Right lobe of liver (tissue), 6 donors: ENCODE measurements at regions not wholly inside any gene's neighbourhood (a gene's known extent, or its start where the extent isn't known, plus 50 kb on each side); places are given as distances from the start of the nearest gene placed in this dataset.

Experiments
- ATAC-seq, 4 donors: fragments of 200-7000 bp; cut with Tn5 transposase; one replicate each; pipeline ENCODE4 v1.9.1; 2020; ENCODE audit warnings: mild to moderate bottlenecking in 4 of 4, moderate library complexity in 4 of 4
- DNase-seq, 3 donors: peaks; one replicate each; pipeline ENCODE4 v3.0.0-alpha.2; 2020
- H3K27ac ChIP-seq, 3 donors: fragments of 200-600 bp; one replicate each; pipeline ENCODE4 v1.8.0; 2022
- H3K27me3 ChIP-seq, 2 donors: fragments of 200-600 bp; one replicate each; pipeline ENCODE4 v1.8.0; 2022
- H3K36me3 ChIP-seq, 4 donors: fragments of 200-600 bp; sonication (generic) in 1 of 4; one replicate each; pipeline versions ENCODE4 v1.5.1 to v1.8.0; 2017 to 2022; ENCODE audit warnings: control low read depth in 1 of 4
- H3K4me1 ChIP-seq, 4 donors: fragments of 200-600 bp; sonication (generic) in 1 of 4; one replicate each; pipeline versions ENCODE4 v1.5.1 to v1.8.0; 2017 to 2022; ENCODE audit warnings: control low read depth in 1 of 4
- H3K4me3 ChIP-seq, 3 donors: fragments of 200-600 bp; one replicate each; pipeline ENCODE4 v1.8.0; 2022
- H3K9me3 ChIP-seq, 4 donors: fragments of 200-600 bp; sonication (generic) in 1 of 4; one replicate each; pipeline versions ENCODE4 v1.5.1 to v1.8.0; 2017 to 2022; ENCODE audit warnings: control low read depth in 1 of 4
- CTCF ChIP-seq, 4 donors: fragments of 200-600 bp in 3 of 4; fragments of 450-650 bp in 1 of 4; IDR thresholded peaks; one replicate each; pipeline versions ENCODE4 v1.5.1 to v1.8.0; 2016 to 2022; ENCODE audit warnings: antibody characterized with exemption in 4 of 4, mild to moderate bottlenecking in 2 of 4
- POLR2A ChIP-seq: fragments of 450-650 bp; IDR thresholded peaks from one replicate; pipeline ENCODE4 v1.6.1; 2017; ENCODE audit warnings: antibody characterized with exemption, mild to moderate bottlenecking
- WGBS: methylation state at CpG from one replicate; pipeline ENCODE4 v1.1.6; 2018; ENCODE audit warnings: low coverage, low lambda C conversion rate; ENCODE audit not compliant: insufficient coverage; ENCODE audit errors: missing lambda C conversion rate; 5-methylcytosine and 5-hydroxymethylcytosine counted together
- intact Hi-C, 2 donors: fragments of 100-400 bp; cut with DNase I; formaldehyde crosslinking; loops; one replicate each; pipeline versions ENCODE4 v1.11.2 to v1.14.1; 2022
- donor health status: DM: no; HTN: yes; CAD: no.
- donor health status: DM: no; HTN: no; CAD: no.
- donor health status: DM: no; HTN: no; CAD: no.
- donor health status: DM: no; HTN: yes; CAD: no.
- donor health status: DM: no; HTN: yes; CAD: no.

- H3K27me3 ChIP-seq = no peaks in the 10 kb centered on the region
- no peak for DNase-seq
- no peak for TF ChIP-seq POLR2A
- no peak for TF ChIP-seq CTCF (IDR thresholded peaks at IDR 0.05)
- H3K27ac ChIP-seq = no peak overlapping the region
- H3K4me1 ChIP-seq = no peaks in the 10 kb centered on the region
- ATAC-seq = no peak
- H3K36me3 ChIP-seq = no peaks in the 10 kb centered on the region
- no peak overlapping the region for H3K4me3 ChIP-seq
- intact Hi-C loops = no loop called here
- WGBS = 95% methylated on average over 2 of the region's 2 CpGs
- no peaks in the 10 kb centered on the region for H3K9me3 ChIP-seq
Observed at GRCh38 chr6:119961450-119961849, 611.9 kb upstream of the MAN1A1 start.

- intact Hi-C loops = no loop called here
- 66% methylated on average over 5 of the region's 5 CpGs for WGBS
- Histone ChIP-seq H3K36me3 (no peaks in the 10 kb centered on the region), H3K27me3 (no peaks in the 10 kb centered on the region), H3K27ac (no peak overlapping the region), H3K4me3 (no peak overlapping the region), H3K9me3 (no peaks in the 10 kb centered on the region), H3K4me1 (no peaks in the 10 kb centered on the region)
- ATAC-seq = no peak
- TF ChIP-seq CTCF (IDR thresholded peaks at IDR 0.05) (no peak), POLR2A (no peak)
- no peak for DNase-seq
Observed at GRCh38 chr6:119960456-119960855, 610.9 kb upstream of the MAN1A1 start.

- no peak for TF ChIP-seq POLR2A
- no peak for TF ChIP-seq CTCF (IDR thresholded peaks at IDR 0.05)
- no peak for ATAC-seq
- H3K4me3 ChIP-seq = no peak overlapping the region
- no peaks in the 10 kb centered on the region for H3K27me3 ChIP-seq
- H3K27ac ChIP-seq = no peak overlapping the region
- no peaks in the 10 kb centered on the region for H3K9me3 ChIP-seq
- intact Hi-C loops = no loop called here
- H3K36me3 ChIP-seq = no peaks in the 10 kb centered on the region
- no peaks in the 10 kb centered on the region for H3K4me1 ChIP-seq
- DNase-seq = no peak
- WGBS = 58% methylated on average over 3 of the region's 3 CpGs
Observed at GRCh38 chr6:119960036-119960435, 610.5 kb upstream of the MAN1A1 start.

- WGBS = 42% methylated on average over 2 of the region's 3 CpGs
- no peaks in the 10 kb centered on the region for H3K36me3 ChIP-seq
- H3K9me3 ChIP-seq = no peaks in the 10 kb centered on the region
- intact Hi-C loops = no loop called here
- DNase-seq (no peak), ATAC-seq (no peak)
- no peak overlapping the region for H3K4me3 ChIP-seq
- no peak overlapping the region for H3K27ac ChIP-seq
- no peaks in the 10 kb centered on the region for H3K4me1 ChIP-seq
- H3K27me3 ChIP-seq = no peaks in the 10 kb centered on the region
- TF ChIP-seq CTCF (IDR thresholded peaks at IDR 0.05) = no peak
- no peak for TF ChIP-seq POLR2A
Observed at GRCh38 chr6:119957195-119957594, 607.6 kb upstream of the MAN1A1 start.

- Histone ChIP-seq H3K4me3 (no peak overlapping the region), H3K27me3 (no peaks in the 10 kb centered on the region), H3K27ac (no peak overlapping the region), H3K36me3 (no peaks in the 10 kb centered on the region), H3K9me3 (no peaks in the 10 kb centered on the region), H3K4me1 (no peaks in the 10 kb centered on the region)
- WGBS = 46% methylated on average over 3 of the region's 3 CpGs
- ATAC-seq (no peak), DNase-seq (no peak)
- TF ChIP-seq POLR2A (no peak), CTCF (IDR thresholded peaks at IDR 0.05) (no peak)
- intact Hi-C loops = no loop called here
Observed at GRCh38 chr6:119952696-119953095, 603.1 kb upstream of the MAN1A1 start.
